ENCODE measurements at regions not wholly inside any gene's neighbourhood (a gene's known extent, or its start where the extent isn't known, plus 50 kb on each side); places are given as distances from the start of the nearest gene placed in this dataset.
"Not testable (repeated sequence)": the region's sequence is repeated elsewhere in the genome, so short reads cannot be mapped to it uniquely, and the experiment has no call there.

DNA sequence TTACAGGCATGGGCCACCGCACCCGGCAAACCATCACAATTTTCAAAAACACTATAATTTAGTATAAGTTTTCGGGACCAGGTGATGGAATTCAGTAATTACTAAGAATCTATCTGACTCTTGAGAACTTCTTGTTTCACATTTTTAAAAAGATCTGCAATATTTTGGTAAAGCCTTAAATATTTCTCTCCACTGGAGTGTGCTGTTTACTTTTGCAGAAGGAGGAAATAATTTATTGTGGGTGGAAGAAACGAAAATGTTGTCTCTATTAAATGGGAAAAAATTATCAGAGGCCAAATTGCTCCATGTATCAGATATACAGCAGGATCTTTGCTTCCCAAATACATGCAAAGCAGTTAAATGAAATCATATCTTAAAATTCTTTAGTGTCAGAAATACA is 566.8 kb upstream of the CYLC2 start:
- DNase-seq (ENCODE audit: low read depth, low spot score): no peak

GRCh38 chr9:102416251-102416650 is 578.9 kb upstream of the CYLC2 start:
- H3K27ac ChIP-seq; DNase-seq (ENCODE audit: low read depth, low spot score): not testable (repeated sequence)

More for the DNA sequence above, 566.8 kb upstream of the CYLC2 start:
- no peak overlapping the region for H3K27ac ChIP-seq

GRCh38 chr9:102405218-102405867 is 589.8 kb upstream of the CYLC2 start:
- no peak overlapping the region for H3K27ac ChIP-seq
- no peak for DNase-seq (ENCODE audit: low read depth, low spot score)

DNA sequence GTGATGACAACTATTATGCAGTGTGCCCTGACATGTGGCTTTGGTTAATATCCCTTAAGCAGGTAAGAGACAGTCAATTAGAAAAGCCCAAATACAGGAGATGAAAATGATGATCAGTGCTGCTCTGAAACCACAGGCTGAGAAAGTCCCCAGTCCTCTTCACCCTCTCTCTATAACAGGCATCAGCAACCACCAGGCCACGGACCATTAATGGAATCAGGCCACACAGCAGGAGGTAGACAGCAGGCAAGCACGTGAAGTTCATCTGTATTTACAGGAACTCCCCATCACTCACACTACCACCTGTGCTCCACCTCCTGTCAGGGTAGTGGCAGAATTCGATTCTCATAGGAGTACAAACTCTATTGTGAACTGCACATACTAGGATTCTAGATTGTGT is 591.6 kb upstream of the CYLC2 start:
- H3K27ac ChIP-seq: no peak overlapping the region
- no peak for DNase-seq (ENCODE audit: low read depth, low spot score)

- no peak overlapping the region for H3K27ac ChIP-seq
- DNase-seq (ENCODE audit: low read depth, low spot score): no peak
Measured at GRCh38 chr9:102398205-102398604, 596.9 kb upstream of the CYLC2 start.

- H3K27ac ChIP-seq; DNase-seq (ENCODE audit: low read depth, low spot score): not testable (repeated sequence)
Measured at GRCh38 chr9:102385620-102386019, 609.5 kb upstream of the CYLC2 start.

- no peak overlapping the region for H3K27ac ChIP-seq
- DNase-seq (ENCODE audit: low read depth, low spot score): no peak
Measured at GRCh38 chr9:102362470-102363132, 624.2 kb upstream of the GRIN3A start.

GRCh38 chr9:102360846-102361245 is 622.4 kb upstream of the GRIN3A start:
- no peak for DNase-seq (ENCODE audit: low read depth, low spot score)
- no peak overlapping the region for H3K27ac ChIP-seq

GRCh38 chr9:102355982-102356381 is 617.5 kb upstream of the GRIN3A start:
- H3K27ac ChIP-seq: no peak overlapping the region

GRCh38 chr9:102354041-102354440 is 615.6 kb upstream of the GRIN3A start:
- DNase-seq (ENCODE audit: low read depth, low spot score): no peak
- H3K27ac ChIP-seq: peak overlapping the region; percentile 13

More at GRCh38 chr9:102355982-102356381, 617.5 kb upstream of the GRIN3A start:
- no peak for DNase-seq (ENCODE audit: low read depth, low spot score)

- not testable (repeated sequence) for H3K27ac ChIP-seq; DNase-seq (ENCODE audit: low read depth, low spot score)
Measured at GRCh38 chr9:102337471-102337870, 599.0 kb upstream of the GRIN3A start.

- DNase-seq (ENCODE audit: low read depth, low spot score): no peak
- no peak overlapping the region for H3K27ac ChIP-seq
Measured at GRCh38 chr9:102309379-102309778, 570.9 kb upstream of the GRIN3A start.

- H3K27ac ChIP-seq: no peak overlapping the region
- no peak for DNase-seq (ENCODE audit: low read depth, low spot score)
Measured at GRCh38 chr9:102295188-102295587, 556.7 kb upstream of the GRIN3A start.

- DNase-seq (ENCODE audit: low read depth, low spot score): no peak
- no peak overlapping the region for H3K27ac ChIP-seq
Measured at GRCh38 chr9:102273952-102274351, 535.5 kb upstream of the GRIN3A start.

- no peak overlapping the region for H3K27ac ChIP-seq
- no peak for DNase-seq (ENCODE audit: low read depth, low spot score)
Measured at GRCh38 chr9:102253099-102253498, 514.7 kb upstream of the GRIN3A start.

DNA sequence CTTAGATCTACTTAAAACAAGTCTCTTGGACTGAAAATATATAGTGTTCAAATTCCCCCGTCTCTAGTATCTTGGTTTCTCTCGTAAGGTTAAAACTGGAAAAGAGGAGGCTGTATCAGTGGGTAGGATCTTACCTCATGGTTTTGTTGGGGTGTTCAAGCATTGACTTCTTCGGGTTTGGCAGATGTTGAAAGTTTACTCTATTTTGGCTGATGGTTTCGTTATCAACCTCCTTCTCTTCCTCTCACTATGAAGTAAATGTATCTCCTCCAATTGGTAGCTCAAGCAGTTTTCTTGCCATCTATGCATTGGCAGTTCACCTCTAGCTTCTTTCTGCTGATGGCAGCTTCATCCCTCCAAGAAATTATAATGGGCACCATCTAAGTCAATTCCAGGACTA is 506.5 kb upstream of the GRIN3A start:
- H3K27ac ChIP-seq: no peak overlapping the region
- no peak for DNase-seq (ENCODE audit: low read depth, low spot score)

GRCh38 chr9:102237520-102237919 is 499.1 kb upstream of the GRIN3A start:
- no peak for DNase-seq (ENCODE audit: low read depth, low spot score)
- no peak overlapping the region for H3K27ac ChIP-seq

DNA sequence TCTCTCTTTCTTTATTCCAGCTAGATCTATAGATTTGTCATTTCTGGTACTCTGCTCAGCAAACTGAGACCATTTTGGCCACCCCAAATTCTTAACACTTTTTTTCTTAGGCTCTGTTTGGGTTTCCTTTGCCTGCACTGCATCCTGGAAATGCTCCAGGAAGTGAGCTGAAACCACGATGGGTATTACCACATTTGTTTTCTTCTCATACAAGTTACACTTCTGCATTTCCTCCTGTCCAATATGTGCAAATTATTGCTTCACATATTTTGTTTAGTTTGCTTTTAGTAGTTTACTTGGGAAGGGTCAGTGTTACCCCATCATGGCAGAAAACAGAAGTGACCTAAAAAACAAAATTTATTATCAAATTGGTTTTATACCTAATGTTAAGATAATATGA is 498.6 kb upstream of the GRIN3A start:
- H3K27ac ChIP-seq: no peak overlapping the region
- DNase-seq (ENCODE audit: low read depth, low spot score): no peak

DNA sequence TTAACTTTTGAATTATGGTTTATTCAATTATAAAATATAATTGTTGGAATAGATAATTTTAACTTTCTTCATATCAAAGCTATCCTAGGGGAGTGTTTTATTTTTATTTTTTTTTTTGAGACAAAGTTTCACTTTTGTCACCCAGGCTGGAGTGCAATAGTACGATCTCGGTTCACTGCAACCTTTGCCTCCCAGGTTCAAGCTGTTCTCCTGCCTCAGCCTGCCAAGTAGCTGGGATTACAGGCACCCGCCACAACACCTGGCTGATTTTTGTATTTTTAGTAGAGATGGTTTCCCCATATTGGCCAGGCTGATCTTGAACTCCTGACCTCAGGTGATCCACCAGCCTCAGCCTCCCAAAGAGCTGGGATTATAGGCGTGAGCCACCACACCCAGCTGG is 489.0 kb upstream of the GRIN3A start:
- not testable (repeated sequence) for DNase-seq (ENCODE audit: low read depth, low spot score); H3K27ac ChIP-seq

DNA sequence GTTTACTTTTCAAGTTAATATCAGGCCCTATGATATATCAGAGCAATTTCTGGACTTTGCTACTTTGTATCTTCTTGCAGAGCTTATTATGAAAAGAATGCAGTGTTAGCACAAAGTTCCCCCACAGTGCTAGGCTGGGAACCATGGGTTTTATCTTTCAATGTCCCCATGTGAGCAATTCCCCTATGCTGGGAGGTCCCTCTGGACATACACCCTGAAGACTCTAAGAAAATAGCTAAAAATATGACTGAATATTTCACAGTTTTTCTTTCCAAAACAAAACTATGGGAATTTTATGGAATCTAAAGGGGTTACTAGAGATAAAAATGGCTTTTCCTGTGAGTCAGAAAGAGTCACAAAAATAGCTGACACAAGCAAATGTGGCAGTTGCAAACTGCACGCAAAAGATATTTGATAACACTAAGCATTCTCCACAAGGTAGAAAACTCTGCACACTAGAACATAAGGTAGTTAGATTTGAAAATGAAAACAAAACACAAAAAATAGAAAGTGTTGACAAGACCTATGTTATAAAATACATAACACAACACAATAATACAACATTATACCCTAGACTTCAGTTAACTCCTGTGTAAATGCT is 487.5 kb upstream of the GRIN3A start:
- no peak overlapping the region for H3K27ac ChIP-seq

DNA sequence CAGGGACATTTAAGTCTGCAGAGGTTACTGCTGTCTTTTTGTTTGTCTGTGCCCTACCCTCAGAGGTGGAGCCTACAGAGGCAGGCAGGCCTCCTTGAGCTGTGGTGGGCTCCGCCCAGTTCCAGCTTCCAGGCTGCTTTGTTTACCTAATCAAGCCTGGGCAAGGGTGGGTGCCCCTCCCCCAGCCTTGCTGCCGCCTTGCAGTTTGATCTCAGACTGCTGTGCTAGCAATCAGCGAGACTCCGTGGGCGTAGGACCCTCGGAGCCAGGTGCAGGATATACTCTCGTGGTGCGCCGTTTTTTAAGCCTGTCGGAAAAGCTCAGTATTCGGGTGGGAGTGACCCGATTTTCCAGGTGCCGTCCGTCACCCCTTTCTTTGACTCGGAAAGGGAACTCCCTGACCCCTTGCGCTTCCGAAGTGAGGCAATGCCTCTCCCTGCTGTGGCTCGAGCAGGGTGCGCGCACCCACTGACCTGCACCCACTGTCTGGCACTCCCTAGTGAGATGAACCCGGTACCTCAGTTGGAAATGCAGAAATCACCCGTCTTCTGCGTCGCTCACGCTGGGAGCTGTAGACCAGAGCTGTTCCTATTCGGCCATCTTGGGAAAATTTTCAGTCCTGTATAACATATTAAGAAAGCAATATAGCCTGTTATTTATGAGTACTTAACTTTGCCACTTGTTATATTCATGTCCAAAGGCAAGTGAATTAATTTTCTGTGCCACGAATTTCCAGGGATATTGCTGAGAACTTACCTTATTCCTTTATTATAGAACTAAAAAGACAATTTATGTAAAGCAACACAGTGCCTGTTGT is 485.1 kb upstream of the GRIN3A start:
- peak overlapping the region; percentile 8 for H3K27ac ChIP-seq
- not testable (repeated sequence) for DNase-seq (ENCODE audit: low read depth, low spot score)

More for the DNA sequence above, 487.5 kb upstream of the GRIN3A start:
- no peak for DNase-seq (ENCODE audit: low read depth, low spot score)
